ENCODE measurements at regions not wholly inside any gene's neighbourhood (a gene's known extent, or its start where the extent isn't known, plus 50 kb on each side); places are given as distances from the start of the nearest gene placed in this dataset.

GRCh38 chr22:49553518-49554295 is 274.0 kb downstream of the BRD1 start:
- Mint-ChIP-seq H3K4me1 (no peaks in the 10 kb centered on the region), H3K36me3 (peaks cover 3 to 17% (median 5%) of the 10 kb centered on the region in 3 donors), H3K27ac (peak overlapping the region in 1 of 8 donors; percentile 50), H3K4me3 (no peak overlapping the region), H3K27me3 (peaks cover 0 to 3% of the 10 kb centered on the region in 2 donors), H3K9me3 (peaks cover 0 to 16% (median 8%) of the 10 kb centered on the region in 5 donors)
- no peaks in the 10 kb centered on the region for H3K9me3 ChIP-seq (ENCODE audit: low read length)
- POLR2A ChIA-PET = no interaction called here
- H3K27me3 ChIP-seq (ENCODE audit: insufficient read depth, low read length, poor library complexity, severe bottlenecking) = no peaks in the 10 kb centered on the region
- no peak overlapping the region for H3K27ac ChIP-seq (ENCODE audit: low read depth, low read length)
- H3K36me3 ChIP-seq (ENCODE audit: insufficient read depth, low read length) = no peaks in the 10 kb centered on the region
- no peak overlapping the region for H3K4me3 ChIP-seq (ENCODE audit: low read length)
- DNase-seq = no peak
- H3K4me1 ChIP-seq (ENCODE audit: insufficient read depth, low read length) = no peaks in the 10 kb centered on the region
- CTCF ChIA-PET = interaction anchor here (1.0 kb wide), 1 partner anchor 11 kb away, joined by 3 read pairs; no protein-coding TSS in a partner anchor

DNA sequence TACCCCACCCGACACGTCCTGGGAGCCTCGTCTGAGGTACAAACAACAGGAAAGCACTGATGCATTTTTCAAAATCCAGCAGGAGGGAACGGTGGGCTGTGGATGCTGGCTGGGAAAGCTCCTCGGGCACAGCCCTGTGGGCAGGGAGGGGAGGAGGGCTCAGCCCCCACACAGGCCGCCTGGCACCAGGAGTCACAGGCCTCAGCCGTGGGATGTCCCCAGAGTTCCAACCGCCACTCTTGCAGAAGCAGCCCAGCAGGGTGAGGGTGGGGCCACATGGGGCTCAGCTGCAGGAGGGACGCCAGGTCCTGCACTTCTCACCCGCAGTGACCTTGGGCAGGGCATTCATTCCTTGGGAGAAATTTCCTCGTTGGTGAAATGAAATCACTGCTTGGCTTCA is 274.6 kb downstream of the BRD1 start:
- CTCF ChIA-PET = no interaction called here
- Histone ChIP-seq H3K9me3 (ENCODE audit: low read length) (no peaks in the 10 kb centered on the region), H3K27ac (ENCODE audit: low read depth, low read length) (no peak overlapping the region), H3K4me3 (ENCODE audit: low read length) (no peak overlapping the region), H3K4me1 (ENCODE audit: insufficient read depth, low read length) (no peaks in the 10 kb centered on the region), H3K27me3 (ENCODE audit: insufficient read depth, low read length, poor library complexity, severe bottlenecking) (no peaks in the 10 kb centered on the region), H3K36me3 (ENCODE audit: insufficient read depth, low read length) (no peaks in the 10 kb centered on the region)
- H3K4me3 Mint-ChIP-seq = no peak overlapping the region
- no peak for DNase-seq
- POLR2A ChIA-PET = no interaction called here
- peaks cover 0 to 3% of the 10 kb centered on the region in 2 donors for H3K27me3 Mint-ChIP-seq
- peaks cover 0 to 16% (median 8%) of the 10 kb centered on the region in 5 donors for H3K9me3 Mint-ChIP-seq
- no peaks in the 10 kb centered on the region for H3K4me1 Mint-ChIP-seq
- peaks cover 3 to 11% (median 5%) of the 10 kb centered on the region in 3 donors for H3K36me3 Mint-ChIP-seq
- no peak overlapping the region for H3K27ac Mint-ChIP-seq

DNA sequence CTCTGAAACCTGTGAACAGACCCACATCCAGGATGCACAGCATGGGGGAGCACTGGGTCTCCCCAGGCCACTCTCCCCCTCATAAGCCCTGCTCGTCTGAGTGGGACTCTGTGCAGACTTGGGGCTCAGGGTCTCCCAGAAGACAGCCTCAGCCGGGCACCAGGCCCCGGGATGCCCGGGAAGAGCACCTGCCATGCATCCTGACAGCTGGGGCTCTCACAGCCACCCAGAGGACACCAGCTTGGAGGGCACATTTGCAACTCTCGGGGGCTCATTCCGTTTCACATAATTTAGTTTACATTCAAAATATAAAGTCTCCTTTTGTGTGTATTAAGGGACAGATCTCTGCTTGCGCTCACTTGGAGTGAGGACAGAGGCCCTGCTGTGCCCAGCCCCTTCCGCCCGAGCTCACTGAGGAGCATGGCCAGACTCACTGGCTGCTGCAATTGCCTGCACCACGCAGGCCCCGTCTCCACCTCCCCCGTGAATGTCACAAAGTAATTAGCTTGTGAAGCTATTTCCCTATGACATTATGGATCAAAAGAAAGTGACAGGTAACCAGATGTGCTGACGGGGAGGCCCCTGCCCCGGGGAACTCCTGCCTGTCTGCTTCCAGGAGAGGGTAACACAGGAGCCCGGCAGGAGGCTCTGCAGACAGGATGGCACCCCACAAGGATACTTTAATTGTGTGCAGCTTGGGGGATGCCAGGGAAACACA is 275.6 kb downstream of the BRD1 start:
- DNase-seq = no peak
- H3K36me3 ChIP-seq (ENCODE audit: insufficient read depth, low read length) = no peaks in the 10 kb centered on the region
- CTCF ChIA-PET = no interaction called here
- no peak overlapping the region for H3K4me3 Mint-ChIP-seq
- peaks cover 0 to 2% of the 10 kb centered on the region in 2 donors for H3K27me3 Mint-ChIP-seq
- H3K27me3 ChIP-seq (ENCODE audit: insufficient read depth, low read length, poor library complexity, severe bottlenecking) = no peaks in the 10 kb centered on the region
- H3K4me1 ChIP-seq (ENCODE audit: insufficient read depth, low read length) = no peaks in the 10 kb centered on the region
- POLR2A ChIA-PET = no interaction called here
- H3K9me3 Mint-ChIP-seq = peaks cover 0 to 15% (median 4%) of the 10 kb centered on the region in 5 donors
- H3K27ac ChIP-seq (ENCODE audit: low read depth, low read length) = no peak overlapping the region
- no peaks in the 10 kb centered on the region for H3K9me3 ChIP-seq (ENCODE audit: low read length)
- H3K4me3 ChIP-seq (ENCODE audit: low read length) = no peak overlapping the region
- no peaks in the 10 kb centered on the region for H3K4me1 Mint-ChIP-seq
- H3K36me3 Mint-ChIP-seq = peaks cover 2 to 7% (median 5%) of the 10 kb centered on the region in 3 donors
- H3K27ac Mint-ChIP-seq = no peak overlapping the region

DNA sequence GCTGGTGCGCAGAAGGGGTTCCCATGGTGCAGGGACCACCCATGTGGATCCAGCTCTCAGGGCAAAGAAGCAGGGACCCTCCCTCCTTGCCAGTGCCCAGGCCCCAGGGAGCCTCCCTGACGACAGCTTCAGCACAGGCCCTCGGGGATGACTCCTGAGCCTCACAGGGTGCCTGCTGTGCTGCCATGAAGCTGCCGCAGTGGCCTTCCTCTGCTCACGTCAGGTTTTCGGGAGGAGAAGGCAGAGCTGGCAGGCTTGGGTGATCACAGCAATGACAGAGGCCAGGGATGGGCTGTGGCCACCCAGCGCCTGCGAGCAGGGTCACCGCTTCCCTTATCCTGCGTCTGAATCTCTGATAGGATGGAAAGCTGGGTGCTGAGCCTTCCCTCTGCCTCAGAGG is 276.2 kb downstream of the BRD1 start:
- H3K36me3 ChIP-seq (ENCODE audit: insufficient read depth, low read length) = no peaks in the 10 kb centered on the region
- Mint-ChIP-seq H3K9me3 (peaks cover 0 to 10% (median 0%) of the 10 kb centered on the region in 5 donors), H3K27ac (no peak overlapping the region), H3K4me3 (no peak overlapping the region), H3K27me3 (peaks cover 0 to 2% of the 10 kb centered on the region in 2 donors), H3K4me1 (no peaks in the 10 kb centered on the region), H3K36me3 (peaks cover 2 to 4% (median 2%) of the 10 kb centered on the region in 3 donors)
- no peak for DNase-seq
- no peaks in the 10 kb centered on the region for H3K9me3 ChIP-seq (ENCODE audit: low read length)
- CTCF ChIA-PET = no interaction called here
- H3K4me3 ChIP-seq (ENCODE audit: low read length) = no peak overlapping the region
- POLR2A ChIA-PET = no interaction called here
- no peak overlapping the region for H3K27ac ChIP-seq (ENCODE audit: low read depth, low read length)
- H3K27me3 ChIP-seq (ENCODE audit: insufficient read depth, low read length, poor library complexity, severe bottlenecking) = no peaks in the 10 kb centered on the region
- no peaks in the 10 kb centered on the region for H3K4me1 ChIP-seq (ENCODE audit: insufficient read depth, low read length)

DNA sequence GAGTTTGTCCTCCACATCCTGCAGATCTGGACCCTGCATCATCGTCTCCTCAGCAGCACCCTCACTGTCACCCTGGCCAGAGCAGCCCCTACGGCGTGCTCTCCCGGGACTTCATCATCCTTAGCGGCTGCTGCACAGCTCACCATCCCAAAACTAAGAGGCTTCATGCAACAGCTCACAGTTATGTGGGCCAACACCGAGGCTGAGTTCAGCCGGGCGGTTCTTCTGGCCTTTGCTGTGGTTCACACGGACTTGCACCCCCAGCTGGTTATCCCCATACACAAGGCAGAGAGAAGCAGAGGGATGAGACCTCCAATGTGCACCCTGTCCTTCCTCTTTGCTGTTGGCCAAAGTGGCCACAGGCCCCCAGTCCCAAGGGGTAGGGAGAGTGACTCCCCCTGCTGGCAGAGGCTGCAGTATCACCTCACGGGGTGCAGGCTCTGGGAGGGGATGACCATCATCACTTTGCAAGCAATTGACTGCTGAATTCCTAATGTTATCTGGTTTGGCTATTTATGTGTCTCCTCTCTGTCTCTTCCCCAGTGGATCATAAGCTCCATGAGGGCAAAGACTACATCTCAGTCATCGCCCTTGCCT is 276.8 kb downstream of the BRD1 start:
- Mint-ChIP-seq H3K36me3 (peaks cover 2 to 4% (median 2%) of the 10 kb centered on the region in 3 donors), H3K4me1 (no peaks in the 10 kb centered on the region), H3K9me3 (peaks cover 0 to 10% (median 0%) of the 10 kb centered on the region in 5 donors), H3K27me3 (peaks cover 0 to 2% of the 10 kb centered on the region in 2 donors), H3K27ac (no peak overlapping the region), H3K4me3 (no peak overlapping the region)
- H3K9me3 ChIP-seq (ENCODE audit: low read length) = no peaks in the 10 kb centered on the region
- no peaks in the 10 kb centered on the region for H3K36me3 ChIP-seq (ENCODE audit: insufficient read depth, low read length)
- ChIA-PET POLR2A (no interaction called here), CTCF (no interaction called here)
- DNase-seq = no peak
- no peaks in the 10 kb centered on the region for H3K4me1 ChIP-seq (ENCODE audit: insufficient read depth, low read length)
- H3K27ac ChIP-seq (ENCODE audit: low read depth, low read length) = no peak overlapping the region
- no peak overlapping the region for H3K4me3 ChIP-seq (ENCODE audit: low read length)
- no peaks in the 10 kb centered on the region for H3K27me3 ChIP-seq (ENCODE audit: insufficient read depth, low read length, poor library complexity, severe bottlenecking)

DNA sequence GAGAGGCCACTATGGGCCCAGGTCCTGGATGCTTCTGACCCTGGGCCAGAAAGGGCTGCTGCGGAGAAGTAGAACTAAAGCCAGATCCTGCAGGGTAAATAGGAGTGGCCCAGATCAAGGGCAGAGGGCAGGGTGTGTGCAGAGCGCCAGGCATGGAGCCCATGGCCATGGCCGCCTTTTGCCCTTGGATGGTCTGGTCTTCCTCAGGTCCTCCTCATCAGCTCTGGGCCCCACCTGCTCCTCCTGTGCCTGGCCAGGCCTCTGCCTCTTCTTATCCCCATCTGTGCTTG is 277.6 kb downstream of the BRD1 start:
- Histone ChIP-seq H3K4me1 (ENCODE audit: insufficient read depth, low read length) (no peaks in the 10 kb centered on the region), H3K27ac (ENCODE audit: low read depth, low read length) (no peak overlapping the region), H3K36me3 (ENCODE audit: insufficient read depth, low read length) (no peaks in the 10 kb centered on the region), H3K27me3 (ENCODE audit: insufficient read depth, low read length, poor library complexity, severe bottlenecking) (no peaks in the 10 kb centered on the region), H3K4me3 (ENCODE audit: low read length) (no peak overlapping the region), H3K9me3 (ENCODE audit: low read length) (no peaks in the 10 kb centered on the region)
- H3K36me3 Mint-ChIP-seq = peaks cover 2 to 4% (median 2%) of the 10 kb centered on the region in 3 donors
- no peaks in the 10 kb centered on the region for H3K4me1 Mint-ChIP-seq
- H3K4me3 Mint-ChIP-seq = no peak overlapping the region
- H3K27me3 Mint-ChIP-seq = peaks cover 0 to 2% of the 10 kb centered on the region in 2 donors
- H3K9me3 Mint-ChIP-seq = peaks cover 0 to 10% (median 0%) of the 10 kb centered on the region in 5 donors
- DNase-seq = no peak
- no peak overlapping the region for H3K27ac Mint-ChIP-seq
- ChIA-PET CTCF (no interaction called here), POLR2A (no interaction called here)

DNA sequence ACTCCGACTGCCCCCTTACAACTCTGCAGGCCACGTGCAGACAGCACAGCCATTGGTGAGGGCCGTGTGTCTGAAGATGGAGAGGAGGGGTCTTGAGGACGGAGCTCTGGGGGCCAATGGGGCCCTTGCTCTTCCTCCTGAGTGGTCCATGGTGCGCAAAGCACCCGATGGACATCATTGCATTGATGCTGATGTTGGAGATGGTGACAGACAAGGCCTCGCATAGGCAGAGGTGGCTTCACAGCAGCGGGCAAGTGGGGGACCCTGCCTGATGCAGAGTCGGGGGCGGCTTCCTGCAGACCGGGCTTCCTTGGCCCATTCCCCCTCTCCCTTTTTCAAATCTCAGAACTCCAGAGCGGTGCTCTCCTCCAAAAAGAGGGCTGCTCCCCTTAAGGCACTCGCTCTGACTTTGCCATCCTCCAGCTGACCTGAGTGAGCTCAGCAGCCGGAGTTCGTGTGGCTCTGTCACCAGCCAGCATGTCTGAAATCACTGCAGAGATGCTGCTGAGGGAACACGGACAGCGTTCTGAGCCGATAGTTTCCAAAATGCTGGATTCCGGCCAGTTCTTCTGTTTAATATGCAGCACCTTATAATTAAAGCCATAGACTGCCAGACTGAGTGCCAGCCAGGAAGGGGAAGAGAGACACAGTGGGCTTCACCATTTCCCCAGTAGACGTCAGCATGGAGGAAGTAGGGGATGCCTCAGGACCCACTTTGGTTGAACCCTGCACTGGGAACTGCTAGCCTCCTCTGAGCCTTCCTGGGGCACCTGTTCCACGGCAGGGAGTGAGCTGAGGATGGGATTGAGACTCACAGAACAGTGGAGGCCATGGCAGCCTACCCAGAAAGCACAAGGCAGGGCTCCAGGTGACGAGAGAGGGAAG is 278.2 kb downstream of the BRD1 start:
- CTCF ChIA-PET = no interaction called here
- Mint-ChIP-seq H3K36me3 (peaks cover 2 to 4% (median 2%) of the 10 kb centered on the region in 3 donors), H3K27me3 (peaks cover 0 to 2% of the 10 kb centered on the region in 2 donors)

More for the DNA sequence above, 278.2 kb downstream of the BRD1 start:
- Mint-ChIP-seq H3K4me3 (no peak overlapping the region), H3K27ac (peak overlapping the region in 1 of 8 donors; percentile 43), H3K9me3 (peaks cover 0 to 10% (median 0%) of the 10 kb centered on the region in 5 donors), H3K4me1 (no peaks in the 10 kb centered on the region)
- POLR2A ChIA-PET = no interaction called here
- Histone ChIP-seq H3K4me1 (ENCODE audit: insufficient read depth, low read length) (no peaks in the 10 kb centered on the region), H3K9me3 (ENCODE audit: low read length) (no peaks in the 10 kb centered on the region), H3K27me3 (ENCODE audit: insufficient read depth, low read length, poor library complexity, severe bottlenecking) (no peaks in the 10 kb centered on the region), H3K36me3 (ENCODE audit: insufficient read depth, low read length) (no peaks in the 10 kb centered on the region), H3K27ac (ENCODE audit: low read depth, low read length) (no peak overlapping the region), H3K4me3 (ENCODE audit: low read length) (no peak overlapping the region)
- DNase-seq = no peak

Measured in CD8-positive, alpha-beta memory T cell (primary cell).